ENCODE measurements at regions not wholly inside any gene's neighbourhood (a gene's known extent, or its start where the extent isn't known, plus 50 kb on each side); places are given as distances from the start of the nearest gene placed in this dataset.

GRCh38 chr10:111275091-111275490 is 198.3 kb downstream of the ADRA2A start:
- Histone ChIP-seq H3K4me3 (no peak overlapping the region), H3K36me3 (ENCODE audit: low read depth) (no peaks in the 10 kb centered on the region), H3K4me1 (ENCODE audit: low read depth) (no peaks in the 10 kb centered on the region), H3K9me3 (no peaks in the 10 kb centered on the region)
- intact Hi-C loops (cut with DNase I, micrococcal nuclease) = no loop called here
- DNase-seq = no peak
- no peak for ATAC-seq
- TF ChIP-seq CTCF (IDR thresholded peaks at IDR 0.05) = no peak

- Histone ChIP-seq H3K4me3 (no peak overlapping the region), H3K9me3 (no peaks in the 10 kb centered on the region), H3K36me3 (ENCODE audit: low read depth) (no peaks in the 10 kb centered on the region), H3K4me1 (ENCODE audit: low read depth) (no peaks in the 10 kb centered on the region)
- intact Hi-C loops (cut with DNase I, micrococcal nuclease) = no loop called here
- DNase-seq (no peak), ATAC-seq (no peak)
- no peak for TF ChIP-seq CTCF (IDR thresholded peaks at IDR 0.05)
These were observed 200.8 kb downstream of the ADRA2A start for GRCh38 chr10:111277661-111278060.

GRCh38 chr10:111278266-111278665 is 201.4 kb downstream of the ADRA2A start:
- no peak for TF ChIP-seq CTCF (IDR thresholded peaks at IDR 0.05)
- Histone ChIP-seq H3K9me3 (no peaks in the 10 kb centered on the region), H3K4me1 (ENCODE audit: low read depth) (no peaks in the 10 kb centered on the region), H3K36me3 (ENCODE audit: low read depth) (no peaks in the 10 kb centered on the region), H3K4me3 (no peak overlapping the region)
- ATAC-seq (no peak), DNase-seq (no peak)
- intact Hi-C loops (cut with DNase I, micrococcal nuclease) = no loop called here

- DNase-seq (peak in 1 of 3 donors; percentile 27), ATAC-seq (no peak)
- Histone ChIP-seq H3K9me3 (no peaks in the 10 kb centered on the region), H3K4me1 (ENCODE audit: low read depth) (no peaks in the 10 kb centered on the region), H3K36me3 (ENCODE audit: low read depth) (no peaks in the 10 kb centered on the region), H3K4me3 (no peak overlapping the region)
- intact Hi-C loops (cut with DNase I, micrococcal nuclease) = no loop called here
- no peak for TF ChIP-seq CTCF (IDR thresholded peaks at IDR 0.05)
These were observed 204.7 kb downstream of the ADRA2A start for GRCh38 chr10:111281516-111281915.

- Histone ChIP-seq H3K36me3 (ENCODE audit: low read depth) (no peaks in the 10 kb centered on the region), H3K4me1 (ENCODE audit: low read depth) (no peaks in the 10 kb centered on the region), H3K4me3 (no peak overlapping the region), H3K9me3 (no peaks in the 10 kb centered on the region)
- intact Hi-C loops (cut with DNase I, micrococcal nuclease) = no loop called here
- DNase-seq = no peak
- no peak for ATAC-seq
- no peak for TF ChIP-seq CTCF (IDR thresholded peaks at IDR 0.05)
These were observed 212.6 kb downstream of the ADRA2A start for GRCh38 chr10:111289461-111289860.

DNA sequence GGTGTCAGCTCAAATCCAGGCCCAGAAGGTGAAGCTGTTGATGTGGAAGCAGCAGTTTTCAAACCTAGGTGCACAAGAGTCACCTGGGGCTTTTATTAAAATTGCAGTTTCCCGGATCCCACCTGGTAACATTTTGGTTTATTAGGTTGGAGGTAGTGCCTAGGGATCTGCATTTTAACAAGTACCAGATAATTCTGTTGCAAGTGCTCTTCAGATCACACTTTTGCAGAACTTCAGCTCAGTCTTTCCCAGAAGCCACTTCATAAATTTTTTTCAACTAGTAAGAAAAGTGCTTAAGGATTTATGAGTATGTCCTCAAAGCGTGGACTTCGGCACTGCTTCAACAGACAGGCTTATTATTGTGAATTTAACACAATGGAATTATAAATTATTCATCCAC is 213.8 kb downstream of the ADRA2A start:
- no peak overlapping the region for H3K4me3 ChIP-seq
- intact Hi-C loops (cut with DNase I, micrococcal nuclease) = no loop called here
- H3K4me1 ChIP-seq (ENCODE audit: low read depth) = no peaks in the 10 kb centered on the region
- ATAC-seq (no peak), DNase-seq (no peak)
- H3K9me3 ChIP-seq = no peaks in the 10 kb centered on the region
- H3K36me3 ChIP-seq (ENCODE audit: low read depth) = no peaks in the 10 kb centered on the region
- no peak for TF ChIP-seq CTCF (IDR thresholded peaks at IDR 0.05)

Data from mucosa of descending colon (tissue), 3 donors.